ENCODE measurements at regions not wholly inside any gene's neighbourhood (a gene's known extent, or its start where the extent isn't known, plus 50 kb on each side); places are given as distances from the start of the nearest gene placed in this dataset.

DNA sequence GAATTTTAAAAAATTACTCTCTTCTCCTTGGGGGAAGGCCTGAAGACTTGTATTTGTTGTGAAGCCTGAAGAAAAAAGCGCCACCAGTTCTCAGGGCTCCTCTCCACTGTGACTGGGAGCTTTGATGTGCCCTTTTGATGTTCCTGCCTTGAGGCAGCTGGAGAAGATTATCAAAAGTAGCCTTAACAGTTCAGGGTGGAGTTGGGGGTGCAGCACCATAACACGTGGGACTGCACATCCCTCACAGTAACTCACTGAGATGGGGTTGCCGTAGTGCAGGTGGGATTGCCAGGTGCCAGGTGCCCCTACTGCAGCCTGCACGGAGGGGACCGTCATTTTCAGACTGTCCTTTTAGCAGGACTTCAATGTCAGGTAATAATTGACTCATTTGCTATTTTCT is 474.1 kb downstream of the ETNK1 start:
- H3K36me3 ChIP-seq (ENCODE audit: control insufficient read depth, insufficient read depth, low read length) = no peaks in the 10 kb centered on the region
- H3K9ac ChIP-seq (ENCODE audit: low read depth, low read length) = no peak overlapping the region
- peak overlapping the region; percentile 86 for H3K27ac ChIP-seq (ENCODE audit: low read depth, low read length)
- H3K4me1 ChIP-seq (ENCODE audit: control insufficient read depth, insufficient read depth, low read length) = peaks cover 34% of the 10 kb centered on the region
- no peaks in the 10 kb centered on the region for H3K27me3 ChIP-seq (ENCODE audit: control insufficient read depth, insufficient read depth, low read length)
- H3K9me3 ChIP-seq (ENCODE audit: control insufficient read depth, insufficient read depth, low read length) = no peaks in the 10 kb centered on the region
- H3K4me3 ChIP-seq (ENCODE audit: low read depth, low read length) = no peak overlapping the region

DNA sequence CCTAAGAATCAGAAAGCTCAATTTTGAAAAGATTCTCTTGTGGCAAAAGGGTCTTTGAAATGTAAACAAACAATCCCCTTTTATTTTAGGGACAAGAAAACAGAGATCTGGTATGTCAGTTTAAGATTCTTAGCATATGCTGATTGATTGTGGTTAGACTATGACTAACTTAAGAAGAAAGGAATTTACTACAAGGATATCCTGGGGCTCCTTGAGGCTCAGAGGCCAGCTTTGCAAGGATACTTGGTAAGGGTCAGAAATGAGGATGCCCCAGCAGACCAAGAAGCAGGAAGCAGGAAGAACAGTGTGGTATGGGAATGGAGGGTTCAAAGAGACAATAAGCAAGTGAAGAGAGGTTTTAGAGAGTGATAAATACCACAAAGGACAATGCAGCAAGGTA is 474.6 kb downstream of the ETNK1 start:
- Histone ChIP-seq H3K36me3 (ENCODE audit: control insufficient read depth, insufficient read depth, low read length) (no peaks in the 10 kb centered on the region), H3K27me3 (ENCODE audit: control insufficient read depth, insufficient read depth, low read length) (no peaks in the 10 kb centered on the region), H3K9me3 (ENCODE audit: control insufficient read depth, insufficient read depth, low read length) (no peaks in the 10 kb centered on the region), H3K4me1 (ENCODE audit: control insufficient read depth, insufficient read depth, low read length) (peaks cover 34% of the 10 kb centered on the region), H3K9ac (ENCODE audit: low read depth, low read length) (no peak overlapping the region), H3K4me3 (ENCODE audit: low read depth, low read length) (no peak overlapping the region), H3K27ac (ENCODE audit: low read depth, low read length) (peak overlapping the region; percentile 86)

DNA sequence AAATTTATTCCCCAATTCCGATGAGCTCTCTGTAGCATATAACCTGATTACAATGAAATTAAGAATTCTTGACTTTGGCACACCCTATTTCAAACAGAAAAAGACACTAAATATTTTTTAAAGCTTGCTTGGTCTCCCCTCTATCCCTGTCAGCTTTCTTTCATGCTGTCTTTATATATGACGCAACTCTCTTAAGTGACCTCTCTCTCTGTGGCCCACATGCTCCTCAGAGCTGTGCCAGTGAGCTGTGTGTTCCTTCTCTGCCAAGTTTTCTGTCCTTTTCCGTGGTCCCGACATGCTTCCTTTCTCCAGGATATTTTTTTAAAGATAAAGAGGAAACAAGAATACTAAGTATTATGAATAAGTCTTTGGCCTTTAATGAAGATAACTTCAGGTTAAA is 484.0 kb downstream of the ETNK1 start:
- Histone ChIP-seq H3K4me3 (ENCODE audit: low read depth, low read length) (no peak overlapping the region), H3K9me3 (ENCODE audit: control insufficient read depth, insufficient read depth, low read length) (no peaks in the 10 kb centered on the region), H3K4me1 (ENCODE audit: control insufficient read depth, insufficient read depth, low read length) (peaks cover 3% of the 10 kb centered on the region; the same call in 1 of the 2 replicates), H3K27me3 (ENCODE audit: control insufficient read depth, insufficient read depth, low read length) (no peaks in the 10 kb centered on the region), H3K27ac (ENCODE audit: low read depth, low read length) (no peak overlapping the region), H3K9ac (ENCODE audit: low read depth, low read length) (no peak overlapping the region), H3K36me3 (ENCODE audit: control insufficient read depth, insufficient read depth, low read length) (no peaks in the 10 kb centered on the region)

DNA sequence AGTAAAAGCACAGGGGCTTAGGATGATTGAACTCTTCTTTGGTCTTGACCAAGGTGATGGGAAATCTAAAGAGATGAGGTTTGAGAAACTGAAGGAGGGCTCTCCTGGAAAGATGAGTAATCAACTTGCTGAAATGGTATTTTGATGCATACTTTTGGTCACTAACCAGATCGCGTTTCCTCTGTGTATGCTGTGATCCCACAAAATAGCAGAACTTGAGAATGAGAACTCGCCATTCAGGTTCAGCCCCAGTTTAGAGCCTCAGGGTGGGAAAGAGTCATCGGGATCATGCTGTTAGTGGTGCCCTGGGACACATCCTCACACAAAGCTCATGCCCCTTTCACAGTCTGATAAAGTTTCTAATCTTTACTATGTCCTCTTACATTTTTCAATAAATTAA is 488.8 kb downstream of the ETNK1 start:
- Histone ChIP-seq H3K9ac (ENCODE audit: low read depth, low read length) (no peak overlapping the region), H3K9me3 (ENCODE audit: control insufficient read depth, insufficient read depth, low read length) (no peaks in the 10 kb centered on the region), H3K4me3 (ENCODE audit: low read depth, low read length) (no peak overlapping the region), H3K4me1 (ENCODE audit: control insufficient read depth, insufficient read depth, low read length) (peaks cover 29% of the 10 kb centered on the region), H3K36me3 (ENCODE audit: control insufficient read depth, insufficient read depth, low read length) (no peaks in the 10 kb centered on the region), H3K27me3 (ENCODE audit: control insufficient read depth, insufficient read depth, low read length) (no peaks in the 10 kb centered on the region), H3K27ac (ENCODE audit: low read depth, low read length) (no peak overlapping the region)

DNA sequence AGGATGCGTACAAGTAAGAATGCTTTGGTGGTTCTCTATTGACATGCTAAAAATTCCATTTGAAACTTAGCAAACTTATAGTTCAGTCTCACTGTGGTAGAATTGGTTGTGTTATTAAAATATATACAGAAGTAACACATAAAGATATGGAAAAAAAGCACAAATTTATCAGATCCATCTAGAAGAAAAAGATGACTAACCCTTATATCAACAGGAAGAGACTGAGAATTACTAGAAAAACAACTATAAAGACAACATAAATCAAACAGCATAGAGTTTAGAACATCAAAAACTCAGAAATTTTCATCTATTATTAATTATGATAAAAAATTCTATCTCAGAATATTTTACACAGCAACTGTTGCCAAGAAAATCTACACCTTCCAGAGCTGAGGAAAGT is 491.0 kb downstream of the ETNK1 start:
- no peaks in the 10 kb centered on the region for H3K27me3 ChIP-seq (ENCODE audit: control insufficient read depth, insufficient read depth, low read length)
- H3K4me3 ChIP-seq (ENCODE audit: low read depth, low read length) = no peak overlapping the region
- no peaks in the 10 kb centered on the region for H3K36me3 ChIP-seq (ENCODE audit: control insufficient read depth, insufficient read depth, low read length)
- no peak overlapping the region for H3K27ac ChIP-seq (ENCODE audit: low read depth, low read length)
- H3K9ac ChIP-seq (ENCODE audit: low read depth, low read length) = no peak overlapping the region
- H3K9me3 ChIP-seq (ENCODE audit: control insufficient read depth, insufficient read depth, low read length) = no peaks in the 10 kb centered on the region
- peaks cover 29% of the 10 kb centered on the region for H3K4me1 ChIP-seq (ENCODE audit: control insufficient read depth, insufficient read depth, low read length)

DNA sequence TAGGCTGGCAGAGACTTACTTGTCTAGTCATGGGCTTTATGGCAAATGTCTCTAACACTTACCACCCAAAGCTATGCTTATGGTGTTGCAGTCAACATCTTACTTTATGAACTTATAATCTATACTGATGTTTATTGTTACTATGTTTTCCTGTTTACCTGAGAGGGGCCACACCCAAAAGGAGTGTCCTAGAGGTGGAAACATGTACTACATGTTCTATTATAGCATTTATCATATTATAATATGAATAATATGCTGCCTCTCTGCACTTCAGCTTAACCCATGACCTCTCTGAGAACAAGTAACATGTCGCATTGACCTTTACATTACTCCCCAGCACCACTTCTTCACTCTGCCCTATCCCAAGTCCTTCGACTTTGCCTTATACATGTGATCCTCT is 501.8 kb downstream of the ETNK1 start:
- Histone ChIP-seq H3K4me1 (ENCODE audit: control insufficient read depth, insufficient read depth, low read length) (peaks cover 26% of the 10 kb centered on the region), H3K9me3 (ENCODE audit: control insufficient read depth, insufficient read depth, low read length) (no peaks in the 10 kb centered on the region), H3K27me3 (ENCODE audit: control insufficient read depth, insufficient read depth, low read length) (no peaks in the 10 kb centered on the region), H3K9ac (ENCODE audit: low read depth, low read length) (no peak overlapping the region), H3K4me3 (ENCODE audit: low read depth, low read length) (no peak overlapping the region), H3K27ac (ENCODE audit: low read depth, low read length) (no peak overlapping the region), H3K36me3 (ENCODE audit: control insufficient read depth, insufficient read depth, low read length) (no peaks in the 10 kb centered on the region)

DNA sequence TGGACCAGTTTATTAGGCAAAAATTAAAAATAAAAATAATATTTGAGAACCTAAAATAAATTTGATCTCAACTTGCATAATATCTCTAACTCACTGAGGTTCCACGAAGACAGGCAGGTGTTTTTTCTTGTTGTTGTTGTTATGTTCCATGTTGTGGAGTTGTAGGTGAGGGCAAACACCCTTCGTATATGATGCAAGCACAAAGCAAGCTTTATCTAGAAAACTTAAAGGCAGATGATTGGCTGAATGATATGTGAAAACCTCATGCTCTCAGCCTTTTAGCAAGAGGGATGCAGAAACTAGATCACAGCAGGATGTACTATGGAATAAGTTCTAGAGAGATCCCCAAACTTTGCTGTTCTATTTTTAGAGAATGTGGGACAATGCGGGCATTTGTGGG is 502.7 kb downstream of the ETNK1 start:
- H3K9ac ChIP-seq (ENCODE audit: low read depth, low read length) = no peak overlapping the region
- peak overlapping the region; percentile 57 for H3K27ac ChIP-seq (ENCODE audit: low read depth, low read length)
- H3K36me3 ChIP-seq (ENCODE audit: control insufficient read depth, insufficient read depth, low read length) = no peaks in the 10 kb centered on the region
- no peak overlapping the region for H3K4me3 ChIP-seq (ENCODE audit: low read depth, low read length)
- no peaks in the 10 kb centered on the region for H3K9me3 ChIP-seq (ENCODE audit: control insufficient read depth, insufficient read depth, low read length)
- peaks cover 26% of the 10 kb centered on the region for H3K4me1 ChIP-seq (ENCODE audit: control insufficient read depth, insufficient read depth, low read length)
- H3K27me3 ChIP-seq (ENCODE audit: control insufficient read depth, insufficient read depth, low read length) = no peaks in the 10 kb centered on the region

DNA sequence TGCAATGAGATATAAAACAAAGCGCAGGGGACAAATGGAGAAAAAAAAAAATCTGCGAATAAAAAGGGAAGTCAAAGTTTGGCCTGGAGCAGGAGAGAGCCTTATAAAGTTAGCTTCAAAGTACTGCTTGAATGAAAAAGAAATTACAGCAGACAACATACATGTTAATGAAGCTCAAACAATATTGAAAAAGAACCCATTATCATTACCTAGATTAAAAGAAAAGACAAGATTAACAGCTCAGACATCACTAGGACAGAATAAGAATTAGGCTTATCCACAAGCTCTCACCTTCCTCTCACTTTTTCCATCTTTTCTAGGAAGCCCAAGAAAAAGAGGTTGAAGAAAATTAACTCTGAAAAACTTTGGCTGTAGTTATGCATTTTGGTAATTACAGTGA is 503.5 kb downstream of the ETNK1 start:
- H3K4me3 ChIP-seq (ENCODE audit: low read depth, low read length) = peak overlapping the region; percentile 25; the same call in 1 of the 2 replicates
- H3K9ac ChIP-seq (ENCODE audit: low read depth, low read length) = no peak overlapping the region
- no peaks in the 10 kb centered on the region for H3K27me3 ChIP-seq (ENCODE audit: control insufficient read depth, insufficient read depth, low read length)
- H3K4me1 ChIP-seq (ENCODE audit: control insufficient read depth, insufficient read depth, low read length) = peaks cover 26% of the 10 kb centered on the region
- no peaks in the 10 kb centered on the region for H3K36me3 ChIP-seq (ENCODE audit: control insufficient read depth, insufficient read depth, low read length)
- no peaks in the 10 kb centered on the region for H3K9me3 ChIP-seq (ENCODE audit: control insufficient read depth, insufficient read depth, low read length)
- H3K27ac ChIP-seq (ENCODE audit: low read depth, low read length) = peak overlapping the region; percentile 57

DNA sequence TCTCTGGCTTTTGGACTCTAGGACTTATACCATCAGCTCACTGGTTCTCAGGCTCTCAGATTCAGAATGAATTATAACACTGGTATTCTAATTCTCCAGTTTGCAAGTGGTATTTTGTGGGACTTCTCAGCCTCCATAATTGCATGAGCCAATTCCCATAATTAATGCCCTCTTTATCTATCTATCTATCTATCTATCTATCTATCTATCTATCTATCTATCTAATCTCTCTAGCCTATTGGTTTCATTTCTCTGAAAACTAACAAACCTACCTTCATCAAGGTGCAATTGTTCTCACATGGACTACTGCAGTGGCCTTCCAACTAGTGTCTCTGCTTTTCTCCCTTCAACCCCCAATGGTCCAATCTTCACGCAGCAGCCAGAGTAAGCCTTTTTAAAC is 507.4 kb downstream of the ETNK1 start:
- H3K9me3 ChIP-seq (ENCODE audit: control insufficient read depth, insufficient read depth, low read length) = no peaks in the 10 kb centered on the region
- no peaks in the 10 kb centered on the region for H3K36me3 ChIP-seq (ENCODE audit: control insufficient read depth, insufficient read depth, low read length)
- H3K4me3 ChIP-seq (ENCODE audit: low read depth, low read length) = no peak overlapping the region
- H3K9ac ChIP-seq (ENCODE audit: low read depth, low read length) = no peak overlapping the region
- H3K27ac ChIP-seq (ENCODE audit: low read depth, low read length) = no peak overlapping the region
- peaks cover 26% of the 10 kb centered on the region for H3K4me1 ChIP-seq (ENCODE audit: control insufficient read depth, insufficient read depth, low read length)
- H3K27me3 ChIP-seq (ENCODE audit: control insufficient read depth, insufficient read depth, low read length) = no peaks in the 10 kb centered on the region

DNA sequence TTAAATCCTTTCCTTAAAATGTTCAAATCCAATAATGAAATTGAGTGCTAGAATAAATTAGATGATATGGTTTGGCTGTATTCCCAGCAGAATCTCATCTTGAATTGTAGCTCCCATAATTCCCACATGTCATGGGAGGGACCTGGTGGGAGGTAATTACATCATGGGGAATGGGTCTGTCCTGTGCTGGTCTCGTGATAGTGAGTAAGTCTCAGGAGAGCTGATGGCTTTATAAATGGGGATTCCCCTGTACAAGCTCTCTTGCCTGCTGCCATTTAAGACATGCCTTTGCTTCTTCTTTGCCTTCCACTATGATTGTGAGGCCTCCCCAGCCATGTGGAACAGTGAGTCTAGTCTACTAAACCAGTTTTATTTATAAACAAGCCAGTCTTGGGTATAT is 508.5 kb downstream of the ETNK1 start:
- H3K9ac ChIP-seq (ENCODE audit: low read depth, low read length) = no peak overlapping the region
- H3K36me3 ChIP-seq (ENCODE audit: control insufficient read depth, insufficient read depth, low read length) = no peaks in the 10 kb centered on the region
- peaks cover 17% of the 10 kb centered on the region for H3K4me1 ChIP-seq (ENCODE audit: control insufficient read depth, insufficient read depth, low read length)
- no peak overlapping the region for H3K27ac ChIP-seq (ENCODE audit: low read depth, low read length)
- no peaks in the 10 kb centered on the region for H3K9me3 ChIP-seq (ENCODE audit: control insufficient read depth, insufficient read depth, low read length)
- no peaks in the 10 kb centered on the region for H3K27me3 ChIP-seq (ENCODE audit: control insufficient read depth, insufficient read depth, low read length)
- H3K4me3 ChIP-seq (ENCODE audit: low read depth, low read length) = no peak overlapping the region

DNA sequence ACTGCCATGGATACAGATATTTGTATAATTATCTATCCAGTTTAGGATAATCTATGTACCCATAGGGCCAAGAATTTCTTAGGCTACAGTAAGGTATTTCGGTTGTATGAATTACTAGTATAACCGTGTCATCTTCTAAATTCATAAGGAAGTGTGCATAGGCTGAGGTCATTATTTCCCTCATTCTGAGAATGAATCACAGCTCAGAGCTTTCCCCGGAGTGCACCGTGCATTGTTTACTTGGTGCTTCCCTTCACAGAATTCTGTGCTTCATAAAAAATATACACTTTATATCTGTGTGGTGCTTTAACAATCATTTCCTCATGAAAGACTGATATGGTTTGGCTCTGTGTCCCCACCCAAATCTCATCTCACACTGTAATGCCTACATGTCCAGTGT is 514.1 kb downstream of the ETNK1 start:
- Histone ChIP-seq H3K27me3 (ENCODE audit: control insufficient read depth, insufficient read depth, low read length) (no peaks in the 10 kb centered on the region), H3K36me3 (ENCODE audit: control insufficient read depth, insufficient read depth, low read length) (no peaks in the 10 kb centered on the region), H3K27ac (ENCODE audit: low read depth, low read length) (no peak overlapping the region), H3K9me3 (ENCODE audit: control insufficient read depth, insufficient read depth, low read length) (peaks cover 4% of the 10 kb centered on the region; the same call in 1 of the 2 replicates), H3K9ac (ENCODE audit: low read depth, low read length) (no peak overlapping the region), H3K4me3 (ENCODE audit: low read depth, low read length) (no peak overlapping the region), H3K4me1 (ENCODE audit: control insufficient read depth, insufficient read depth, low read length) (no peaks in the 10 kb centered on the region)

DNA sequence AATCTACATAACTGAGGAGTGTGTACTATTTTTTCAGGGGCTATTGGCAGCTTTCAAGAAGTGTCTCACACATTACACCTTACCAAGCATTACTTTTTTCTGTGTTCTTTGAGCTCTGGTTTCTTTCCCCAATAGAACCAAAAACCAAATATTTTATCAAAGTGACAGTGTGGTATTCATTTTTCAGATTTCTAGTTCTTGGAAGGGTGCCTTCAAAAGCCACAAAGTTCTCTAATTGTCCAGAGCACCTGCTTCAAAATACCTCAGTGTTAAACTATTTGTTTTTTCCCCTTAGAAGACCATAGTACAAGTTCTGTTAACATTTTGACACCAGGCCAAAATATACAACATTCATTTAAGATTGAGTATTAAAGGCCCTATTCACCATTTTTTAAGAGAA is 515.7 kb downstream of the ETNK1 start:
- H3K36me3 ChIP-seq (ENCODE audit: control insufficient read depth, insufficient read depth, low read length) = no peaks in the 10 kb centered on the region
- peaks cover 21% of the 10 kb centered on the region for H3K9me3 ChIP-seq (ENCODE audit: control insufficient read depth, insufficient read depth, low read length)
- H3K4me1 ChIP-seq (ENCODE audit: control insufficient read depth, insufficient read depth, low read length) = no peaks in the 10 kb centered on the region
- H3K4me3 ChIP-seq (ENCODE audit: low read depth, low read length) = no peak overlapping the region
- H3K9ac ChIP-seq (ENCODE audit: low read depth, low read length) = no peak overlapping the region
- no peaks in the 10 kb centered on the region for H3K27me3 ChIP-seq (ENCODE audit: control insufficient read depth, insufficient read depth, low read length)
- no peak overlapping the region for H3K27ac ChIP-seq (ENCODE audit: low read depth, low read length)
